ENCODE measurements at regions not wholly inside any gene's neighbourhood (a gene's known extent, or its start where the extent isn't known, plus 50 kb on each side); places are given as distances from the start of the nearest gene placed in this dataset.

GRCh38 chr12:28626504-28626903 lies 436.2 kb downstream of the CCDC91 start:
- TF ChIP-seq REST (IDR thresholded peaks at IDR 0.05; ENCODE audit: insufficient replicate concordance, low read depth) (no peak), CTCF (IDR thresholded peaks at IDR 0.05; ENCODE audit: insufficient read depth, low read length) (no peak), POLR2AphosphoS5 (IDR thresholded peaks at IDR 0.05; ENCODE audit: low read depth) (no peak), SPI1 (IDR thresholded peaks at IDR 0.05; ENCODE audit: borderline replicate concordance, low read depth) (no peak), GABPA (IDR thresholded peaks at IDR 0.05; ENCODE audit: low read depth) (no peak)

Measured in HL-60 (cell line).